Activated naive CD4-positive, alpha-beta T cell treated with Interleukin-2 at 50 U/mL for 16 hours (primary cell): ENCODE measurements at regions not wholly inside any gene's neighbourhood (a gene's known extent, or its start where the extent isn't known, plus 50 kb on each side); places are given as distances from the start of the nearest gene placed in this dataset.

Experiments
- DNase-seq: peaks from one replicate; pipeline ENCODE4 v3.0.0-alpha.2; 2020

GRCh38 chr6:102679865-102680264 is 1286.4 kb downstream of the GRIK2 start:
- no peak for DNase-seq

- DNase-seq, result no peak
These were observed 1283.7 kb downstream of the GRIK2 start for GRCh38 chr6:102677225-102677624.

- DNase-seq, result no peak
These were observed 1277.2 kb downstream of the GRIK2 start for GRCh38 chr6:102670735-102671134.

GRCh38 chr6:102662851-102663250 is 1269.3 kb downstream of the GRIK2 start:
- no peak for DNase-seq

GRCh38 chr6:102660303-102660702 is 1266.8 kb downstream of the GRIK2 start:
- DNase-seq, result no peak

GRCh38 chr6:102655823-102656222 is 1262.3 kb downstream of the GRIK2 start:
- DNase-seq, result no peak

GRCh38 chr6:102641426-102641825 is 1247.9 kb downstream of the GRIK2 start:
- DNase-seq, result no peak

GRCh38 chr6:102631921-102632320 is 1238.4 kb downstream of the GRIK2 start:
- no peak for DNase-seq

GRCh38 chr6:102623201-102623600 is 1229.7 kb downstream of the GRIK2 start:
- DNase-seq, result no peak

- no peak for DNase-seq
These were observed 1226.1 kb downstream of the GRIK2 start for GRCh38 chr6:102619585-102619984.

GRCh38 chr6:102582569-102582968 is 1189.1 kb downstream of the GRIK2 start:
- no peak for DNase-seq

- DNase-seq, result no peak
These were observed 1188.0 kb downstream of the GRIK2 start for GRCh38 chr6:102581378-102582124.

- no peak for DNase-seq
These were observed 1177.9 kb downstream of the GRIK2 start for GRCh38 chr6:102571236-102571908.

- DNase-seq, result no peak
These were observed 1169.2 kb downstream of the GRIK2 start for GRCh38 chr6:102562713-102563112.

GRCh38 chr6:102553214-102553613 is 1159.7 kb downstream of the GRIK2 start:
- DNase-seq, result no peak

GRCh38 chr6:102549221-102549874 is 1155.8 kb downstream of the GRIK2 start:
- DNase-seq, result no peak

GRCh38 chr6:102525336-102525735 is 1131.8 kb downstream of the GRIK2 start:
- no peak for DNase-seq

GRCh38 chr6:102520966-102521365 is 1127.5 kb downstream of the GRIK2 start:
- no peak for DNase-seq

- no peak for DNase-seq
These were observed 1124.0 kb downstream of the GRIK2 start for GRCh38 chr6:102517506-102517905.

GRCh38 chr6:102501615-102502014 is 1108.1 kb downstream of the GRIK2 start:
- DNase-seq, result no peak

GRCh38 chr6:102494808-102495207 is 1101.3 kb downstream of the GRIK2 start:
- DNase-seq, result no peak

- DNase-seq, result no peak
These were observed 1100.0 kb downstream of the GRIK2 start for GRCh38 chr6:102493485-102493884.

- no peak for DNase-seq
These were observed 1095.2 kb downstream of the GRIK2 start for GRCh38 chr6:102488729-102489128.

GRCh38 chr6:102485480-102485879 is 1092.0 kb downstream of the GRIK2 start:
- DNase-seq, result no peak
